Type B pancreatic cell (in vitro differentiated cells): ENCODE measurements at regions not wholly inside any gene's neighbourhood (a gene's known extent, or its start where the extent isn't known, plus 50 kb on each side); places are given as distances from the start of the nearest gene placed in this dataset.

Experiments used
- DNase-seq: peaks from one replicate; pipeline ENCODE4 v3.0.0; 2021; ENCODE audit warnings: mixed read lengths; ENCODE audit not compliant: unreplicated experiment; ENCODE audit errors: extremely low spot score
- H3K27ac Mint-ChIP-seq: 2 replicates; pipeline ENCODE4 v1.8.0; 2021; ENCODE audit warnings: mild to moderate bottlenecking, mixed read lengths
- H3K27me3 Mint-ChIP-seq: 2 replicates; pipeline ENCODE4 v1.8.0; 2021; ENCODE audit warnings: mixed read lengths
- H3K36me3 Mint-ChIP-seq: 2 replicates; pipeline ENCODE4 v1.8.0; 2021; ENCODE audit warnings: mixed read lengths
- H3K4me1 Mint-ChIP-seq: one replicate; pipeline ENCODE4 v1.8.0; 2021; ENCODE audit warnings: mixed read lengths; ENCODE audit not compliant: unreplicated experiment
- H3K4me3 Mint-ChIP-seq: 2 replicates; pipeline ENCODE4 v1.8.0; 2021; ENCODE audit warnings: mild to moderate bottlenecking, mixed read lengths
- H3K9me3 Mint-ChIP-seq: 2 replicates; pipeline ENCODE4 v1.8.0; 2021; ENCODE audit warnings: mixed read lengths
- TF ChIP-seq, protein P1 (sequence below): fragments of 200-600 bp; sonication (generic); conservative IDR thresholded peaks from 2 replicates; pipeline ENCODE4 v1.5.0; 2021; ENCODE audit warnings: antibody characterized with exemption, mild to moderate bottlenecking

- Mint-ChIP-seq H3K27me3 (peaks cover 10% of the 10 kb centered on the region), H3K9me3 (no peaks in the 10 kb centered on the region), H3K4me1 (no peaks in the 10 kb centered on the region), H3K27ac (no peak overlapping the region), H3K36me3 (no peaks in the 10 kb centered on the region), H3K4me3 (no peak overlapping the region)
- TF ChIP-seq, protein P1, sequence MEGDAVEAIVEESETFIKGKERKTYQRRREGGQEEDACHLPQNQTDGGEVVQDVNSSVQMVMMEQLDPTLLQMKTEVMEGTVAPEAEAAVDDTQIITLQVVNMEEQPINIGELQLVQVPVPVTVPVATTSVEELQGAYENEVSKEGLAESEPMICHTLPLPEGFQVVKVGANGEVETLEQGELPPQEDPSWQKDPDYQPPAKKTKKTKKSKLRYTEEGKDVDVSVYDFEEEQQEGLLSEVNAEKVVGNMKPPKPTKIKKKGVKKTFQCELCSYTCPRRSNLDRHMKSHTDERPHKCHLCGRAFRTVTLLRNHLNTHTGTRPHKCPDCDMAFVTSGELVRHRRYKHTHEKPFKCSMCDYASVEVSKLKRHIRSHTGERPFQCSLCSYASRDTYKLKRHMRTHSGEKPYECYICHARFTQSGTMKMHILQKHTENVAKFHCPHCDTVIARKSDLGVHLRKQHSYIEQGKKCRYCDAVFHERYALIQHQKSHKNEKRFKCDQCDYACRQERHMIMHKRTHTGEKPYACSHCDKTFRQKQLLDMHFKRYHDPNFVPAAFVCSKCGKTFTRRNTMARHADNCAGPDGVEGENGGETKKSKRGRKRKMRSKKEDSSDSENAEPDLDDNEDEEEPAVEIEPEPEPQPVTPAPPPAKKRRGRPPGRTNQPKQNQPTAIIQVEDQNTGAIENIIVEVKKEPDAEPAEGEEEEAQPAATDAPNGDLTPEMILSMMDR: no peak
- DNase-seq: no peak
Observed at GRCh38 chr3:73271-73670, 123.3 kb upstream of the CHL1 start.

GRCh38 chr3:74676-75243 lies 121.8 kb upstream of the CHL1 start:
- Mint-ChIP-seq H3K4me1 (no peaks in the 10 kb centered on the region), H3K27me3 (peaks cover 10% of the 10 kb centered on the region), H3K4me3 (no peak overlapping the region), H3K9me3 (no peaks in the 10 kb centered on the region), H3K36me3 (no peaks in the 10 kb centered on the region), H3K27ac (no peak overlapping the region)
- TF ChIP-seq, protein P1: no peak
- no peak for DNase-seq

GRCh38 chr3:75260-75659 lies 121.3 kb upstream of the CHL1 start:
- H3K4me3 Mint-ChIP-seq: no peak overlapping the region
- H3K4me1 Mint-ChIP-seq: no peaks in the 10 kb centered on the region
- no peaks in the 10 kb centered on the region for H3K36me3 Mint-ChIP-seq
- H3K9me3 Mint-ChIP-seq: no peaks in the 10 kb centered on the region
- DNase-seq: no peak
- H3K27me3 Mint-ChIP-seq: peaks cover 11% of the 10 kb centered on the region
- H3K27ac Mint-ChIP-seq: no peak overlapping the region
- TF ChIP-seq, protein P1: no peak

GRCh38 chr3:79542-79941 lies 117.0 kb upstream of the CHL1 start:
- DNase-seq: no peak
- TF ChIP-seq, protein P1: no peak
- Mint-ChIP-seq H3K4me1 (no peaks in the 10 kb centered on the region), H3K36me3 (no peaks in the 10 kb centered on the region), H3K27me3 (peaks cover 12% of the 10 kb centered on the region), H3K4me3 (no peak overlapping the region), H3K9me3 (no peaks in the 10 kb centered on the region), H3K27ac (no peak overlapping the region)

GRCh38 chr3:82508-82907 lies 114.1 kb upstream of the CHL1 start:
- Mint-ChIP-seq H3K27me3 (peaks cover 6% of the 10 kb centered on the region), H3K36me3 (no peaks in the 10 kb centered on the region), H3K4me3 (no peak overlapping the region), H3K4me1 (no peaks in the 10 kb centered on the region), H3K9me3 (no peaks in the 10 kb centered on the region), H3K27ac (no peak overlapping the region)
- TF ChIP-seq, protein P1: no peak
- DNase-seq: no peak

DNA sequence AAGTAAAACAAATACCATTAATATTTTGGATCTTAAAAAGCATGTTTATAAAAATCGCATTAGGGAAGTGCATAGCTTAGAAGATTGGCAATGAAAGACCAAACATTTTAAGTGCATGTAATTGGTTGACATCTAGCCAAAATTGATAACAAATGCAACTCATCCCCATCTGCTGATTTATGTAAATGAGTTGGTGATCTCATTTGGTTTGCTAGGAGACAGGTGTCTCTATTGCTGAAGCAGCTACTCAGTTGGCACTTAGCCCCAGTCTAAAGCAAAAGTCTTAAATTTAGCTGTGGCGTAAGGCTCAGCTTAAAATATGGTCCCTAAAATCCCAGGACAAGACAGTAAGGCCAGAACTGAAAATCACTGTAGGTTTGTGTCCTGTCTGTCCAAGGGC lies 113.5 kb upstream of the CHL1 start:
- TF ChIP-seq, protein P1: no peak
- Mint-ChIP-seq H3K4me1 (no peaks in the 10 kb centered on the region), H3K27ac (no peak overlapping the region), H3K36me3 (no peaks in the 10 kb centered on the region), H3K9me3 (no peaks in the 10 kb centered on the region), H3K4me3 (no peak overlapping the region), H3K27me3 (peaks cover 8% of the 10 kb centered on the region)
- DNase-seq: no peak
